ENCODE measurements at regions not wholly inside any gene's neighbourhood (a gene's known extent, or its start where the extent isn't known, plus 50 kb on each side); places are given as distances from the start of the nearest gene placed in this dataset.

GRCh38 chr7:118711688-118712087 is 487.2 kb downstream of the ANKRD7 start:
- no peak for TF ChIP-seq CTCF (IDR thresholded peaks at IDR 0.05)
- no peak for TF ChIP-seq ZFX (IDR thresholded peaks at IDR 0.05; ENCODE audit: borderline replicate concordance)

All from 22Rv1 (cell line).